IPS-15b (cell line): ENCODE measurements at regions not wholly inside any gene's neighbourhood (a gene's known extent, or its start where the extent isn't known, plus 50 kb on each side); places are given as distances from the start of the nearest gene placed in this dataset.

Source experiments
- H3K27me3 ChIP-seq: one replicate; pipeline ENCODE4 v1.6.1; 2013; ENCODE audit warnings: low read length; ENCODE audit not compliant: control insufficient read depth, insufficient read depth
- H3K36me3 ChIP-seq: one replicate; pipeline ENCODE4 v1.6.1; 2013; ENCODE audit warnings: low read length; ENCODE audit not compliant: control insufficient read depth, insufficient read depth
- H3K4me1 ChIP-seq: one replicate; pipeline ENCODE4 v1.6.1; 2013; ENCODE audit warnings: mild to moderate bottlenecking, low read length; ENCODE audit not compliant: control insufficient read depth, insufficient read depth
- H3K4me3 ChIP-seq: one replicate; pipeline ENCODE4 v1.5.1; 2013; ENCODE audit warnings: low read depth, low read length
- H3K9ac ChIP-seq: one replicate; pipeline ENCODE4 v1.6.1; 2013; ENCODE audit warnings: low read depth, mild to moderate bottlenecking, low read length
- H3K9me3 ChIP-seq: one replicate; pipeline ENCODE4 v1.6.1; 2013; ENCODE audit warnings: mild to moderate bottlenecking, low read length; ENCODE audit not compliant: control insufficient read depth, insufficient read depth

- no peaks in the 10 kb centered on the region for H3K27me3 ChIP-seq
- no peaks in the 10 kb centered on the region for H3K36me3 ChIP-seq
- H3K9ac ChIP-seq = no peak overlapping the region
- H3K9me3 ChIP-seq = no peaks in the 10 kb centered on the region
- no peaks in the 10 kb centered on the region for H3K4me1 ChIP-seq
- H3K4me3 ChIP-seq = no peak overlapping the region
Measured at GRCh38 chr7:145053781-145054180, 217.9 kb upstream of the TPK1 start.

GRCh38 chr7:145050415-145050814 is 214.6 kb upstream of the TPK1 start:
- no peak overlapping the region for H3K4me3 ChIP-seq
- H3K36me3 ChIP-seq = no peaks in the 10 kb centered on the region
- H3K4me1 ChIP-seq = no peaks in the 10 kb centered on the region
- H3K27me3 ChIP-seq = no peaks in the 10 kb centered on the region
- H3K9ac ChIP-seq = no peak overlapping the region
- H3K9me3 ChIP-seq = no peaks in the 10 kb centered on the region

- Histone ChIP-seq H3K36me3 (no peaks in the 10 kb centered on the region), H3K9ac (no peak overlapping the region), H3K27me3 (no peaks in the 10 kb centered on the region), H3K4me1 (no peaks in the 10 kb centered on the region), H3K9me3 (peaks cover 4% of the 10 kb centered on the region), H3K4me3 (no peak overlapping the region)
Measured at GRCh38 chr7:145036604-145037405, 201.0 kb upstream of the TPK1 start.

- Histone ChIP-seq H3K4me3 (no peak overlapping the region), H3K9me3 (peaks cover 4% of the 10 kb centered on the region), H3K9ac (no peak overlapping the region), H3K27me3 (no peaks in the 10 kb centered on the region), H3K4me1 (no peaks in the 10 kb centered on the region), H3K36me3 (no peaks in the 10 kb centered on the region)
Measured at GRCh38 chr7:145031162-145031561, 195.3 kb upstream of the TPK1 start.

- H3K36me3 ChIP-seq = no peaks in the 10 kb centered on the region
- H3K27me3 ChIP-seq = no peaks in the 10 kb centered on the region
- H3K9me3 ChIP-seq = peaks cover 4% of the 10 kb centered on the region
Measured at GRCh38 chr7:145030754-145031153, 194.9 kb upstream of the TPK1 start.

GRCh38 chr7:145020454-145020853 is 184.6 kb upstream of the TPK1 start:
- Histone ChIP-seq H3K9ac (no peak overlapping the region), H3K4me1 (no peaks in the 10 kb centered on the region), H3K9me3 (no peaks in the 10 kb centered on the region), H3K36me3 (no peaks in the 10 kb centered on the region), H3K4me3 (no peak overlapping the region), H3K27me3 (no peaks in the 10 kb centered on the region)

More at GRCh38 chr7:145030754-145031153, 194.9 kb upstream of the TPK1 start:
- Histone ChIP-seq H3K9ac (no peak overlapping the region), H3K4me1 (no peaks in the 10 kb centered on the region), H3K4me3 (no peak overlapping the region)

GRCh38 chr7:145016068-145016467 is 180.2 kb upstream of the TPK1 start:
- Histone ChIP-seq H3K9ac (no peak overlapping the region), H3K4me1 (no peaks in the 10 kb centered on the region), H3K4me3 (no peak overlapping the region), H3K36me3 (no peaks in the 10 kb centered on the region), H3K9me3 (no peaks in the 10 kb centered on the region), H3K27me3 (no peaks in the 10 kb centered on the region)

GRCh38 chr7:145009876-145010275 is 174.0 kb upstream of the TPK1 start:
- Histone ChIP-seq H3K27me3 (no peaks in the 10 kb centered on the region), H3K4me3 (no peak overlapping the region), H3K9me3 (no peaks in the 10 kb centered on the region), H3K36me3 (no peaks in the 10 kb centered on the region), H3K9ac (no peak overlapping the region), H3K4me1 (no peaks in the 10 kb centered on the region)

GRCh38 chr7:145005601-145006000 is 169.7 kb upstream of the TPK1 start:
- Histone ChIP-seq H3K4me1 (no peaks in the 10 kb centered on the region), H3K27me3 (no peaks in the 10 kb centered on the region), H3K9ac (no peak overlapping the region), H3K9me3 (no peaks in the 10 kb centered on the region), H3K36me3 (no peaks in the 10 kb centered on the region), H3K4me3 (no peak overlapping the region)

- no peak overlapping the region for H3K9ac ChIP-seq
- no peaks in the 10 kb centered on the region for H3K4me1 ChIP-seq
- H3K9me3 ChIP-seq = no peaks in the 10 kb centered on the region
- H3K36me3 ChIP-seq = no peaks in the 10 kb centered on the region
- no peak overlapping the region for H3K4me3 ChIP-seq
- H3K27me3 ChIP-seq = no peaks in the 10 kb centered on the region
Measured at GRCh38 chr7:144997512-144997911, 161.7 kb upstream of the TPK1 start.

GRCh38 chr7:144995495-144995894 is 159.6 kb upstream of the TPK1 start:
- Histone ChIP-seq H3K36me3 (no peaks in the 10 kb centered on the region), H3K4me3 (no peak overlapping the region), H3K9ac (no peak overlapping the region), H3K9me3 (no peaks in the 10 kb centered on the region), H3K27me3 (no peaks in the 10 kb centered on the region), H3K4me1 (no peaks in the 10 kb centered on the region)

GRCh38 chr7:144991041-144991440 is 155.2 kb upstream of the TPK1 start:
- no peaks in the 10 kb centered on the region for H3K36me3 ChIP-seq
- no peak overlapping the region for H3K4me3 ChIP-seq
- H3K4me1 ChIP-seq = no peaks in the 10 kb centered on the region
- no peaks in the 10 kb centered on the region for H3K27me3 ChIP-seq
- no peaks in the 10 kb centered on the region for H3K9me3 ChIP-seq
- no peak overlapping the region for H3K9ac ChIP-seq
